ENCODE measurements at regions not wholly inside any gene's neighbourhood (a gene's known extent, or its start where the extent isn't known, plus 50 kb on each side); places are given as distances from the start of the nearest gene placed in this dataset.

DNA sequence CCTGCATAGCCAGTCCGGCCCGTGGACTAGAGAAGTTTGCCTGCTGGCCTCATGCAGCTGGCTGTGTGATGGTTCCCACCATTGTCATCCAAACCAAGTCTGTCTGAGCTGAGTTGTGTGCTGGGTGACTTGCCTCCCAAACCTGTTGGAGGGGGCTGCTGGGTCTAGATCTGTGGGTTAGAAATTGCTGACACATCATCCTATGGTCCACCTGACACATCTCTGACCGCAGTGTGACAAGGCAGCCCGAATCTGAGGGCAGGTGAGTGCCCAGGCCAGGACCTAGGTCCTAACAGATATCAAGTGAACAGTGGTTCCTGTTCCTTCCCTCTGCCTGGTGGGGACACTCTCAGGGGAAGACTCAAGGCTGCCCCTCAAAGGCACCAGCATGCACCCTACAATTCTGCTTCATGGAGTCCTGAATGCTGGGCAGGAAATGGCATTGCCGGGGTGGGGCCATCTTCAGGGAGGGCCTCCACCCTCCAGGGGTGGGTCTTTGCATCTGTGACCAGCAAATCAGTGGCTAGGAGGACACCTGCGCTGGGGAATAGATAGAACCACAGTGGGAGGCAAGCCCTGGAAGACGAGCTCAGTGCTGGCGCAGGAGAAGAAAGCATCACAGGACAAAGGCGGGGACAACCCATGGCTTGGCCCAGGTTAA is 117.9 kb upstream of the ID2 start:
- TF ChIP-seq, protein P1, sequence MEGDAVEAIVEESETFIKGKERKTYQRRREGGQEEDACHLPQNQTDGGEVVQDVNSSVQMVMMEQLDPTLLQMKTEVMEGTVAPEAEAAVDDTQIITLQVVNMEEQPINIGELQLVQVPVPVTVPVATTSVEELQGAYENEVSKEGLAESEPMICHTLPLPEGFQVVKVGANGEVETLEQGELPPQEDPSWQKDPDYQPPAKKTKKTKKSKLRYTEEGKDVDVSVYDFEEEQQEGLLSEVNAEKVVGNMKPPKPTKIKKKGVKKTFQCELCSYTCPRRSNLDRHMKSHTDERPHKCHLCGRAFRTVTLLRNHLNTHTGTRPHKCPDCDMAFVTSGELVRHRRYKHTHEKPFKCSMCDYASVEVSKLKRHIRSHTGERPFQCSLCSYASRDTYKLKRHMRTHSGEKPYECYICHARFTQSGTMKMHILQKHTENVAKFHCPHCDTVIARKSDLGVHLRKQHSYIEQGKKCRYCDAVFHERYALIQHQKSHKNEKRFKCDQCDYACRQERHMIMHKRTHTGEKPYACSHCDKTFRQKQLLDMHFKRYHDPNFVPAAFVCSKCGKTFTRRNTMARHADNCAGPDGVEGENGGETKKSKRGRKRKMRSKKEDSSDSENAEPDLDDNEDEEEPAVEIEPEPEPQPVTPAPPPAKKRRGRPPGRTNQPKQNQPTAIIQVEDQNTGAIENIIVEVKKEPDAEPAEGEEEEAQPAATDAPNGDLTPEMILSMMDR (IDR thresholded peaks at IDR 0.05): no peak
- TF ChIP-seq POLR2A (IDR thresholded peaks at IDR 0.05): no peak
- TF ChIP-seq POLR2AphosphoS5 (IDR thresholded peaks at IDR 0.05): no peak
- TF ChIP-seq EP300 (IDR thresholded peaks at IDR 0.05; ENCODE audit: low read depth): no peak
